GM23338 (cell line): ENCODE measurements at regions not wholly inside any gene's neighbourhood (a gene's known extent, or its start where the extent isn't known, plus 50 kb on each side); places are given as distances from the start of the nearest gene placed in this dataset.
A peak's percentile ranks its signal among the peaks of the same experiment; 100 is the strongest.

Experiments used
- ATAC-seq: fragments of 200-7000 bp; cut with Tn5 transposase; 3 replicates; pipeline ENCODE4 v1.9.1; 2020
- DNase-seq: peaks from one replicate; pipeline ENCODE4 v3.0.0-alpha.2; 2015; ENCODE audit warnings: low spot score
- H2AFZ ChIP-seq: fragments of 200-600 bp; sonication (generic); 2 replicates; pipeline ENCODE4 v1.8.0; 2016; ENCODE audit warnings: antibody characterized with exemption, mild to moderate bottlenecking, moderate library complexity
- H3F3A ChIP-seq: fragments of 200-600 bp; sonication (generic); replicated peaks from 2 replicates; pipeline ENCODE4 v1.8.0; 2017; ENCODE audit warnings: antibody characterized with exemption, mixed run types, low read depth
- H3K27ac ChIP-seq: fragments of 200-600 bp; sonication (generic); 2 replicates; pipeline ENCODE4 v1.6.1; 2016; ENCODE audit warnings: low read depth
- H3K27me3 ChIP-seq: fragments of 200-600 bp; sonication (generic); 2 replicates; pipeline ENCODE4 v1.8.0; 2016; ENCODE audit warnings: mild to moderate bottlenecking, mixed run types, moderate library complexity; ENCODE audit not compliant: insufficient read depth
- H3K36me3 ChIP-seq: fragments of 200-600 bp; sonication (generic); 2 replicates; pipeline ENCODE4 v1.8.0; 2016; ENCODE audit warnings: mild to moderate bottlenecking; ENCODE audit not compliant: insufficient read depth
- H3K4me1 ChIP-seq: fragments of 200-600 bp; sonication (generic); 2 replicates; pipeline ENCODE4 v1.8.0; 2016; ENCODE audit warnings: mild to moderate bottlenecking, moderate library complexity; ENCODE audit not compliant: insufficient read depth
- H3K4me2 ChIP-seq: fragments of 200-600 bp; sonication (generic); 2 replicates; pipeline ENCODE4 v1.7.1; 2017; ENCODE audit warnings: mixed run types
- H3K4me3 ChIP-seq: fragments of 200-600 bp; sonication (generic); 2 replicates; pipeline ENCODE4 v1.6.1; 2016; ENCODE audit warnings: mixed run types
- H3K79me2 ChIP-seq: fragments of 200-600 bp; sonication (generic); replicated peaks from 2 replicates; pipeline ENCODE4 v1.8.0; 2017; ENCODE audit warnings: mild to moderate bottlenecking; ENCODE audit not compliant: insufficient read depth
- H3K9me2 ChIP-seq: fragments of 200-600 bp; sonication (generic); 2 replicates; pipeline ENCODE4 v1.8.0; 2017; ENCODE audit not compliant: insufficient read depth
- H4K20me1 ChIP-seq: fragments of 200-600 bp; sonication (generic); replicated peaks from 2 replicates; pipeline ENCODE4 v1.8.0; 2017; ENCODE audit warnings: mild to moderate bottlenecking; ENCODE audit not compliant: insufficient read depth
- H3K27ac Mint-ChIP-seq: 2 replicates; pipeline ENCODE4 v1.8.0; 2020; ENCODE audit warnings: inconsistent platforms, mild to moderate bottlenecking, moderate library complexity, mixed read lengths
- H3K27me3 Mint-ChIP-seq: 3 replicates; pipeline ENCODE4 v1.8.0; 2022; ENCODE audit warnings: low read depth, mild to moderate bottlenecking, moderate library complexity, mixed read lengths, inconsistent platforms; ENCODE audit not compliant: insufficient read depth, poor library complexity
- H3K36me3 Mint-ChIP-seq: 3 replicates; pipeline ENCODE4 v1.8.0; 2021; ENCODE audit warnings: low read depth, mild to moderate bottlenecking, inconsistent platforms, moderate library complexity, mixed read lengths
- H3K4me1 Mint-ChIP-seq: 3 replicates; pipeline ENCODE4 v1.8.0; 2020; ENCODE audit warnings: mild to moderate bottlenecking, inconsistent platforms, mixed read lengths
- H3K4me3 Mint-ChIP-seq: 3 replicates; pipeline ENCODE4 v1.8.0; 2021; ENCODE audit warnings: moderate library complexity, mild to moderate bottlenecking, inconsistent platforms, mixed read lengths
- H3K9me3 Mint-ChIP-seq: 3 replicates; pipeline ENCODE4 v1.8.0; 2020; ENCODE audit warnings: moderate library complexity, mild to moderate bottlenecking, inconsistent platforms, mixed read lengths
- CREB1 ChIP-seq: fragments of 250-450 bp; sonication (Bioruptor Pico); IDR thresholded peaks from 2 replicates; pipeline ENCODE4 v1.5.0; 2020; ENCODE audit warnings: low read depth, mild to moderate bottlenecking, moderate library complexity
- CTCF ChIP-seq, 2 experiments: fragments of 200-600 bp in 1 of 2; sonication (generic) in 1 of 2; conservative IDR thresholded peaks; 2 replicates each; pipeline versions ENCODE4 v1.5.1 to v1.6.1; 2016 to 2017; ENCODE audit warnings: antibody characterized with exemption in 2 of 2, low read depth in 2 of 2, mild to moderate bottlenecking in 2 of 2, moderate library complexity in 1 of 2
- ETS1 ChIP-seq: IDR thresholded peaks from 2 replicates; pipeline ENCODE4 v1.6.1; 2016; ENCODE audit warnings: antibody characterized with exemption
- EZH2 ChIP-seq: fragments of 200-600 bp; sonication (generic); IDR thresholded peaks from one replicate; pipeline ENCODE4 v1.8.0; 2017; ENCODE audit warnings: antibody characterized with exemption, mild to moderate bottlenecking, low read depth; ENCODE audit not compliant: unreplicated experiment
- EZH2phosphoT487 ChIP-seq: fragments of 200-600 bp; sonication (generic); IDR thresholded peaks from one replicate; pipeline ENCODE4 v1.8.1; 2018; ENCODE audit warnings: antibody characterized with exemption; ENCODE audit not compliant: unreplicated experiment
- JUNB ChIP-seq: IDR thresholded peaks from one replicate; pipeline ENCODE4 v1.6.1; 2016; ENCODE audit warnings: antibody characterized with exemption; ENCODE audit not compliant: unreplicated experiment
- NANOG ChIP-seq: IDR thresholded peaks from 2 replicates; pipeline ENCODE4 v1.6.1; 2016; ENCODE audit warnings: antibody characterized with exemption, borderline replicate concordance
- POLR2AphosphoS5 ChIP-seq: IDR thresholded peaks from 2 replicates; pipeline ENCODE4 v1.6.1; 2016; ENCODE audit warnings: antibody characterized with exemption, low read depth
- REST ChIP-seq: IDR thresholded peaks from one replicate; pipeline ENCODE4 v1.6.1; 2018; ENCODE audit warnings: antibody characterized with exemption; ENCODE audit not compliant: unreplicated experiment
- STAT1 ChIP-seq: IDR thresholded peaks from one replicate; pipeline ENCODE4 v1.6.1; 2016; ENCODE audit warnings: antibody characterized with exemption; ENCODE audit not compliant: unreplicated experiment
- ZNF114 ChIP-seq: fragments of 250-450 bp; sonication (Bioruptor Pico); IDR thresholded peaks from 2 replicates; pipeline ENCODE4 v1.5.0; 2020; ENCODE audit warnings: mild to moderate bottlenecking, moderate library complexity
- ZNF331 ChIP-seq: fragments of 250-450 bp; sonication (Bioruptor Pico); IDR thresholded peaks from 2 replicates; pipeline ENCODE4 v1.5.0; 2020; ENCODE audit warnings: low read depth, mild to moderate bottlenecking, moderate library complexity
- ZNF462 ChIP-seq: fragments of 250-450 bp; sonication (Bioruptor Pico); IDR thresholded peaks from 2 replicates; pipeline ENCODE4 v1.5.0; 2020; ENCODE audit warnings: mild to moderate bottlenecking, moderate library complexity

GRCh38 chr18:58805467-58806187, 59.0 kb upstream of the ZNF532 start:
- peaks cover 10% of the 10 kb centered on the region for H3K9me2 ChIP-seq
- Mint-ChIP-seq H3K27ac (no peak overlapping the region), H3K27me3 (peaks cover 14% of the 10 kb centered on the region), H3K4me1 (peaks cover 50% of the 10 kb centered on the region), H3K4me3 (no peak overlapping the region), H3K9me3 (peaks cover 10% of the 10 kb centered on the region), H3K36me3 (peaks cover 16% of the 10 kb centered on the region)
- TF ChIP-seq CREB1 (no peak), EZH2 (no peak), ZNF331 (CRISPR knock-in tag) (no peak), REST (no peak), CTCF (conservative IDR thresholded peaks at IDR 0.05; ENCODE audit: low read depth in 2 of 2) (no peak), POLR2AphosphoS5 (no peak), NANOG (no peak), ETS1 (no peak), STAT1 (no peak), ZNF114 (CRISPR knock-in tag) (no peak), EZH2phosphoT487 (no peak), ZNF462 (CRISPR knock-in tag) (no peak), JUNB (no peak)
- H3K4me2 ChIP-seq = no peak overlapping the region
- H3K27ac ChIP-seq = 0 out of 2 replicates have a peak overlapping the region, but pooled peaks have one; percentile 1
- no peaks in the 10 kb centered on the region for H3K79me2 ChIP-seq
- no peak overlapping the region for H3K4me3 ChIP-seq
- no peaks in the 10 kb centered on the region for H4K20me1 ChIP-seq
- no peaks in the 10 kb centered on the region for H3K27me3 ChIP-seq
- H3F3A ChIP-seq = peaks cover 7% of the 10 kb centered on the region
- ATAC-seq (no peak; the same call in 2 of the 3 replicates), DNase-seq (no peak)
- no peaks in the 10 kb centered on the region for H3K36me3 ChIP-seq
- H3K4me1 ChIP-seq = peaks cover 47% of the 10 kb centered on the region
- 0 out of 2 replicates have a peak overlapping the region, but pooled peaks have one; percentile 15 for H2AFZ ChIP-seq
